HFFc6 (cell line): ENCODE measurements at regions not wholly inside any gene's neighbourhood (a gene's known extent, or its start where the extent isn't known, plus 50 kb on each side); places are given as distances from the start of the nearest gene placed in this dataset.
A peak's percentile ranks its signal among the peaks of the same experiment; 100 is the strongest.
"Not testable (repeated sequence)": the region's sequence is repeated elsewhere in the genome, so short reads cannot be mapped to it uniquely, and the experiment has no call there.

Experiments
- DNase-seq: peaks from one replicate; pipeline ENCODE4 v3.0.0-alpha.2; 2018
- H3K27ac Mint-ChIP-seq: 2 replicates; pipeline ENCODE4 v1.8.0; 2020; ENCODE audit warnings: mild to moderate bottlenecking, mixed read lengths
- H3K27me3 Mint-ChIP-seq: 2 replicates; pipeline ENCODE4 v1.8.0; 2021; ENCODE audit warnings: mild to moderate bottlenecking, moderate library complexity, mixed read lengths; ENCODE audit not compliant: insufficient read depth
- H3K36me3 Mint-ChIP-seq: 2 replicates; pipeline ENCODE4 v1.8.0; 2021; ENCODE audit warnings: low read depth, mixed read lengths
- H3K4me1 Mint-ChIP-seq: 2 replicates; pipeline ENCODE4 v1.8.0; 2020; ENCODE audit warnings: low read depth, mixed read lengths
- H3K4me3 Mint-ChIP-seq: 2 replicates; pipeline ENCODE4 v1.8.0; 2020; ENCODE audit warnings: mild to moderate bottlenecking, moderate library complexity, mixed read lengths
- H3K9me3 Mint-ChIP-seq: 2 replicates; pipeline ENCODE4 v1.8.0; 2020; ENCODE audit warnings: mild to moderate bottlenecking, mixed read lengths
- TF ChIP-seq, protein P1 (sequence below): fragments of 200-600 bp; sonication (generic); IDR thresholded peaks from 2 replicates; pipeline ENCODE4 v1.5.0; 2021; ENCODE audit warnings: antibody characterized with exemption, mild to moderate bottlenecking

DNA sequence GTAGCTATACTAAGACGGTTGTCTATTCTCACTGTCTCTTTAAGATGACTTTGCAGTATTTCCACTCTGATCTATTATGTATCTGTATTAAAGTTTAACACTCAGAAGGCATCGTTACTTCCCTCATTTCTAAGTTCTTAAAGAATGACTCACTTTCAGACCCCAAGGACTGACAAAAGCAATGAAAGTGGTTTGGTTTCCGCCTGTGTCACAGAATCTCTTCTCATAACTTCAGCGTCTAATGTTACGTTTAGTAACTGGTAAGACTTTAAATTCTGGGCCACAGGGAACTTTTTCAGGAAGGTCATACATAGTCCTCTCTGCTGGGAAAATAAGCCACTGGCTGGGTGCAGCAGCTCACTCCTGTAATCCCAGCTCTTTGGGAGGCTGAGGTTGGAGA lies 892.0 kb upstream of the AUTS2 start:
- Mint-ChIP-seq H3K27ac (peak overlapping the region; percentile 69; the same call in 1 of the 2 replicates), H3K36me3 (no peaks in the 10 kb centered on the region; the same call in 1 of the 2 replicates), H3K9me3 (peaks cover 17% of the 10 kb centered on the region; the same call in 1 of the 2 replicates), H3K4me3 (peak overlapping the region; percentile 43; the same call in 1 of the 2 replicates), H3K27me3 (no peaks in the 10 kb centered on the region; the same call in 1 of the 2 replicates), H3K4me1 (peaks cover 16% of the 10 kb centered on the region; the same call in 1 of the 2 replicates)
- DNase-seq, result no peak
- TF ChIP-seq, protein P1, sequence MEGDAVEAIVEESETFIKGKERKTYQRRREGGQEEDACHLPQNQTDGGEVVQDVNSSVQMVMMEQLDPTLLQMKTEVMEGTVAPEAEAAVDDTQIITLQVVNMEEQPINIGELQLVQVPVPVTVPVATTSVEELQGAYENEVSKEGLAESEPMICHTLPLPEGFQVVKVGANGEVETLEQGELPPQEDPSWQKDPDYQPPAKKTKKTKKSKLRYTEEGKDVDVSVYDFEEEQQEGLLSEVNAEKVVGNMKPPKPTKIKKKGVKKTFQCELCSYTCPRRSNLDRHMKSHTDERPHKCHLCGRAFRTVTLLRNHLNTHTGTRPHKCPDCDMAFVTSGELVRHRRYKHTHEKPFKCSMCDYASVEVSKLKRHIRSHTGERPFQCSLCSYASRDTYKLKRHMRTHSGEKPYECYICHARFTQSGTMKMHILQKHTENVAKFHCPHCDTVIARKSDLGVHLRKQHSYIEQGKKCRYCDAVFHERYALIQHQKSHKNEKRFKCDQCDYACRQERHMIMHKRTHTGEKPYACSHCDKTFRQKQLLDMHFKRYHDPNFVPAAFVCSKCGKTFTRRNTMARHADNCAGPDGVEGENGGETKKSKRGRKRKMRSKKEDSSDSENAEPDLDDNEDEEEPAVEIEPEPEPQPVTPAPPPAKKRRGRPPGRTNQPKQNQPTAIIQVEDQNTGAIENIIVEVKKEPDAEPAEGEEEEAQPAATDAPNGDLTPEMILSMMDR, result no peak

DNA sequence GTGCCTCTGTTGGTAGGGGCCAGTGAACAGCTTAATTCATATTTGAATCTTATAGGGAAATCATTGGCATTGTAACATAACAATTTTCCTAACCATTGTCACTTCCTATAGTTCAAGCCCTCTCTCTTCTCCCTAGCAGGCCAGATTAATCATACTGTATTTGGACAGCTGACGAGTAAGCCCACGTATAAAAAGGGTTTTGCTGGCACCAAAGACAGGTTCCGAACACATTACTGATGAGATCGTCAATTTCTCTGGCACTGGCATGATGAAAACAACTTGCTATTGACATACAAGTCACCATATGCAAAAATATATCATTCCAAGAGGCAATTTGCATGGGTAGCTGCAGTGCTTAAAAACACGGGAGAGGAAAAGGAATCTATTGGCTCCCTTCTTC lies 891.1 kb upstream of the AUTS2 start:
- Mint-ChIP-seq H3K4me1 (peaks cover 16% of the 10 kb centered on the region; the same call in 1 of the 2 replicates), H3K9me3 (peaks cover 17% of the 10 kb centered on the region; the same call in 1 of the 2 replicates), H3K27ac (no peak overlapping the region; the same call in 1 of the 2 replicates), H3K27me3 (no peaks in the 10 kb centered on the region; the same call in 1 of the 2 replicates), H3K36me3 (no peaks in the 10 kb centered on the region; the same call in 1 of the 2 replicates), H3K4me3 (no peak overlapping the region)
- no peak for DNase-seq
- TF ChIP-seq, protein P1, result no peak

DNA sequence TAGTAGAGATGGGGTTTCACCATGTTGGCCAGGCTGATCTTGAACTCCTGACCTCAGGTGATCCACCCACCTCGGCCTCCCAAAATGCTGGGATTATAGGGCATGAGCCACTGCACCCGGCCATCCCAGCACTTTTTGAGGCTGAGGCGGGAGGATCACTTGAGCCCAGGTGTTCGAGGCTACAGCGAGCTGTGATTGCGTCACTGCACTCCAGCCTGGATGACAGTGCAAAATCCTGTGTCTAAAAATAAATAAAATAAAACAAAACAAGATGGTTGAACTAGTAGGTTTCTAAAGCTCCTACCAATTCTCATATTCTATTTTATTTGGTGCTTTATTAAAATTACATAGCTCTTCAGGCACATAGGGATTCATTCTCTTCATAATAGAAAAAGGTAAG lies 890.3 kb upstream of the AUTS2 start:
- DNase-seq, result no peak
- Mint-ChIP-seq H3K9me3 (peaks cover 17% of the 10 kb centered on the region; the same call in 1 of the 2 replicates), H3K4me3 (no peak overlapping the region), H3K4me1 (peaks cover 16% of the 10 kb centered on the region; the same call in 1 of the 2 replicates), H3K36me3 (no peaks in the 10 kb centered on the region; the same call in 1 of the 2 replicates), H3K27me3 (no peaks in the 10 kb centered on the region), H3K27ac (no peak overlapping the region)
- TF ChIP-seq, protein P1, result no peak

DNA sequence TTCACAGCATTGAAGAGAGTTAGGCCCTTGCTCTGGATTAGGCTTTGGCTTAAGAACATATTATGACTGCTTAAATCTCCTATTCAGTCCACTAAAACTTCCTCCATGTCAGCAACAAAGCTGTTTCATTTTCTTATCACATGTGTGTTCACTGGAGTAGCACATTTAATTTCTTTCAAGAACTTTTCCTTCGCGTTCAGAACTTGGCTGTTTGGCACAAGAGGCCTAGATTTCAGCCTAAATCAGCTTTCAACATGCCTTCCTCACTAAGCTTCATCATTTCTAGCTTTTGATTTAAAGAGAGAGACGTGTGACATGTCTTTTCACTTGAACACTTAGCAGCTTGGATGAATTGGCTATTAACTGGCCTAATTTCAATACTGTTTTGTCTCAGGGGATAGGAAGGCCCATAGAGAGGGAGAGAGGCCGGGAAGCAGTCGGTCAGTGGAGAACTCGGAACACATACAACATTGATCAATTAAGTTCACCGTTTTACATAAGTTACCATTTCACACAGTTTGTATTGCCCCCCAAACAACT lies 885.2 kb upstream of the AUTS2 start:
- H3K9me3 Mint-ChIP-seq, result peaks cover 19% of the 10 kb centered on the region; the same call in 1 of the 2 replicates
- H3K4me1 Mint-ChIP-seq, result no peaks in the 10 kb centered on the region; the same call in 1 of the 2 replicates
- no peak overlapping the region for H3K4me3 Mint-ChIP-seq
- TF ChIP-seq, protein P1, result no peak
- H3K27me3 Mint-ChIP-seq, result peaks cover 4% of the 10 kb centered on the region
- H3K27ac Mint-ChIP-seq, result no peak overlapping the region
- H3K36me3 Mint-ChIP-seq, result no peaks in the 10 kb centered on the region; the same call in 1 of the 2 replicates
- no peak for DNase-seq

DNA sequence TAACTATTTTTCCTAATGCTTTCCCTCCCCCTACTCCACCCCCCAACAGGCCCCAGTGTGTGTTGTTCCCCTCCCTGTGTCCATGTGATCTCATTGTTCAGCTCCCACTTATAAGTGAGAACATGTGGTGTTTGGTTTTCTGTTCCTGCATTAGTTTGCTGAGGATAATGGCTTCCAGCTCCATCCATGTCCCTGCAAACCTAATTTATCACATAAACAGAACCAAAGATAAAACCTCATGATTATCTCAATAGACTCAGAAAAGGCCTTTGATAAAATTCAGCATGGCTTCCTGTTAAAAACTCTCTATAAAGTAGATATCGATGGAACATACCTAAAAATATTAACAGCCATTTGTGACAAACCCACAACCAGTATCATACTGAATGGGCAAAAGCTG lies 884.1 kb upstream of the AUTS2 start:
- H3K9me3 Mint-ChIP-seq, result peaks cover 15% of the 10 kb centered on the region; the same call in 1 of the 2 replicates
- H3K4me3 Mint-ChIP-seq, DNase-seq, H3K4me1 Mint-ChIP-seq, H3K36me3 Mint-ChIP-seq, H3K27ac Mint-ChIP-seq, H3K27me3 Mint-ChIP-seq: not testable (repeated sequence)

DNA sequence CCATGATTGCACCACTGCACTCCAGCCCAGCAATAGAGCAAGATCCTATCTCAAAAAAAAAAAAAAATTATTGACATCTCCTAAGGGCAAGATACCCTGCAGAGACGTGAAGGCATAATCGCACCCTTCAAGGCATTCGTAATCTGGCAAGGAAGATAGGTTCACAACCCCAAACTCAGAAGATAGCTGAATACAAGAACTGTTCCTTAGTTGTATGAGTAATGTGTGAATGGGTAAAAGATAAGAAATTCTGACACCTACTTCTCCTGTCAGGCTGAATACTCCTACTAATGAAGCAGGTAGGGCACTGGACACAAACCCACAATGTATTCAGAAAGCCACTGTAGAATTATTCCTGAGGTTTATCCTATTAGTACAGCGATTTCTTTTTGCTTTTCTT lies 882.4 kb upstream of the AUTS2 start:
- H3K36me3 Mint-ChIP-seq, result no peaks in the 10 kb centered on the region
- no peak overlapping the region for H3K4me3 Mint-ChIP-seq
- no peak for DNase-seq
- no peak overlapping the region for H3K27ac Mint-ChIP-seq
- TF ChIP-seq, protein P1, result no peak
- peaks cover 4% of the 10 kb centered on the region; the same call in 1 of the 2 replicates for H3K4me1 Mint-ChIP-seq
- peaks cover 4% of the 10 kb centered on the region for H3K27me3 Mint-ChIP-seq
- peaks cover 10% of the 10 kb centered on the region; the same call in 1 of the 2 replicates for H3K9me3 Mint-ChIP-seq
